ENCODE measurements at regions not wholly inside any gene's neighbourhood (a gene's known extent, or its start where the extent isn't known, plus 50 kb on each side); places are given as distances from the start of the nearest gene placed in this dataset.

- peaks cover 4% of the 10 kb centered on the region for H3K27me3 Mint-ChIP-seq (ENCODE audit: insufficient read depth, low read depth)
- Histone ChIP-seq H4K20me1 (ENCODE audit: low read depth) (no peaks in the 10 kb centered on the region), H3K4me1 (no peaks in the 10 kb centered on the region), H3K36me3 (no peaks in the 10 kb centered on the region), H3K4me2 (no peak overlapping the region), H2AFZ (replicated peaks) (no peak overlapping the region), H3K27ac (no peak overlapping the region), H3K4me3 (no peak overlapping the region), H3K27me3 (no peaks in the 10 kb centered on the region), H3F3A (ENCODE audit: low read depth) (no peaks in the 10 kb centered on the region), H3K9ac (no peak overlapping the region), H3K9me3 (ENCODE audit: low read depth) (no peaks in the 10 kb centered on the region), H3K79me2 (ENCODE audit: low read depth) (no peaks in the 10 kb centered on the region)
- no peak for DNase-seq (ENCODE audit: low spot score)
- H3K4me1 Mint-ChIP-seq: no peaks in the 10 kb centered on the region
- H3K4me3 Mint-ChIP-seq: no peak overlapping the region
- H3K9me3 Mint-ChIP-seq: peaks cover 6% of the 10 kb centered on the region
- H3K27ac Mint-ChIP-seq: no peak overlapping the region
- no peak for TF ChIP-seq CTCF (IDR thresholded peaks at IDR 0.05)
- no peak for TF ChIP-seq EZH2 (IDR thresholded peaks at IDR 0.05)
- no peak for TF ChIP-seq EZH2phosphoT487 (IDR thresholded peaks at IDR 0.05)
- no peaks in the 10 kb centered on the region for H3K36me3 Mint-ChIP-seq
Measured at GRCh38 chr14:86050757-86051156, 520.8 kb downstream of the FLRT2 start.

GRCh38 chr14:86050072-86050683 lies 520.2 kb downstream of the FLRT2 start:
- no peak overlapping the region for H3K27ac Mint-ChIP-seq
- H3K4me3 Mint-ChIP-seq: no peak overlapping the region
- Histone ChIP-seq H3K9me3 (ENCODE audit: low read depth) (no peaks in the 10 kb centered on the region), H4K20me1 (ENCODE audit: low read depth) (no peaks in the 10 kb centered on the region), H2AFZ (replicated peaks) (no peak overlapping the region), H3K79me2 (ENCODE audit: low read depth) (no peaks in the 10 kb centered on the region), H3K27ac (no peak overlapping the region), H3K9ac (no peak overlapping the region), H3K27me3 (no peaks in the 10 kb centered on the region), H3K4me1 (no peaks in the 10 kb centered on the region), H3F3A (ENCODE audit: low read depth) (no peaks in the 10 kb centered on the region), H3K4me3 (no peak overlapping the region), H3K4me2 (no peak overlapping the region), H3K36me3 (no peaks in the 10 kb centered on the region)
- H3K36me3 Mint-ChIP-seq: no peaks in the 10 kb centered on the region
- TF ChIP-seq EZH2phosphoT487 (IDR thresholded peaks at IDR 0.05): no peak
- no peak for TF ChIP-seq CTCF (IDR thresholded peaks at IDR 0.05)
- no peak for TF ChIP-seq EZH2 (IDR thresholded peaks at IDR 0.05)
- H3K4me1 Mint-ChIP-seq: no peaks in the 10 kb centered on the region
- peaks cover 4% of the 10 kb centered on the region for H3K27me3 Mint-ChIP-seq (ENCODE audit: insufficient read depth, low read depth)
- no peak for DNase-seq (ENCODE audit: low spot score)
- peaks cover 6% of the 10 kb centered on the region for H3K9me3 Mint-ChIP-seq

- Histone ChIP-seq H4K20me1 (ENCODE audit: low read depth) (no peaks in the 10 kb centered on the region), H3K4me3 (no peak overlapping the region), H2AFZ (replicated peaks) (no peak overlapping the region), H3K4me1 (peaks cover 8% of the 10 kb centered on the region), H3K36me3 (no peaks in the 10 kb centered on the region), H3K4me2 (peak overlapping the region; percentile 52), H3K27me3 (no peaks in the 10 kb centered on the region), H3K79me2 (ENCODE audit: low read depth) (no peaks in the 10 kb centered on the region), H3K9me3 (ENCODE audit: low read depth) (no peaks in the 10 kb centered on the region), H3F3A (ENCODE audit: low read depth) (peaks cover 10% of the 10 kb centered on the region), H3K9ac (no peak overlapping the region), H3K27ac (no peak overlapping the region)
- DNase-seq (ENCODE audit: low spot score): peak; percentile 46
- H3K27ac Mint-ChIP-seq: peak overlapping the region; percentile 71
- no peaks in the 10 kb centered on the region for H3K36me3 Mint-ChIP-seq
- no peak for TF ChIP-seq EZH2 (IDR thresholded peaks at IDR 0.05)
- no peak for TF ChIP-seq EZH2phosphoT487 (IDR thresholded peaks at IDR 0.05)
- no peak for TF ChIP-seq CTCF (IDR thresholded peaks at IDR 0.05)
- H3K27me3 Mint-ChIP-seq (ENCODE audit: insufficient read depth, low read depth): no peaks in the 10 kb centered on the region
- H3K4me3 Mint-ChIP-seq: no peak overlapping the region
- H3K4me1 Mint-ChIP-seq: peaks cover 24% of the 10 kb centered on the region
- peaks cover 8% of the 10 kb centered on the region for H3K9me3 Mint-ChIP-seq
Measured at GRCh38 chr14:86039176-86039575, 509.2 kb downstream of the FLRT2 start.

Data from neural progenitor cell (in vitro differentiated cells).